Calu3 (cell line): ENCODE measurements at regions not wholly inside any gene's neighbourhood (a gene's known extent, or its start where the extent isn't known, plus 50 kb on each side); places are given as distances from the start of the nearest gene placed in this dataset.

Source experiments
- BruUV-seq: library from RNA; stranded (reverse); fragments of 400-500 nt; replicated peaks from 2 replicates; lab custom pipeline; 2021; lab: Mats Ljungman, UMichigan
- CTCF ChIA-PET: fragments of 300-600 bp; sonication (Branson Sonifier 250); formaldehyde crosslinking; loops from one replicate; lab custom pipeline; 2022; ENCODE audit warnings: antibody characterized with exemption; lab: Charles Lee
- DNase-seq: peaks from one replicate; pipeline ENCODE4 v3.0.0; 2022
- H3K27ac Mint-ChIP-seq: one replicate; pipeline ENCODE4 v1.8.0; 2022; ENCODE audit warnings: mixed read lengths; ENCODE audit not compliant: unreplicated experiment
- H3K27me3 Mint-ChIP-seq: one replicate; pipeline ENCODE4 v1.8.0; 2022; ENCODE audit warnings: mixed read lengths; ENCODE audit not compliant: unreplicated experiment
- H3K36me3 Mint-ChIP-seq: one replicate; pipeline ENCODE4 v1.8.0; 2022; ENCODE audit warnings: mild to moderate bottlenecking, moderate library complexity, mixed read lengths; ENCODE audit not compliant: insufficient read depth, unreplicated experiment
- H3K4me1 Mint-ChIP-seq: one replicate; pipeline ENCODE4 v1.8.0; 2022; ENCODE audit warnings: mild to moderate bottlenecking, low read depth, mixed read lengths; ENCODE audit not compliant: unreplicated experiment
- H3K4me3 Mint-ChIP-seq: one replicate; pipeline ENCODE4 v1.8.0; 2022; ENCODE audit warnings: mild to moderate bottlenecking, low read depth, moderate library complexity, mixed read lengths; ENCODE audit not compliant: unreplicated experiment
- H3K9me3 Mint-ChIP-seq: one replicate; pipeline ENCODE4 v1.8.0; 2022; ENCODE audit warnings: low read depth, mixed read lengths; ENCODE audit not compliant: unreplicated experiment
- intact Hi-C: fragments of 100-400 bp; cut with micrococcal nuclease; formaldehyde crosslinking; loops from one replicate; pipeline ENCODE4 v1.10.0; 2022; ENCODE audit not compliant: unreplicated experiment
- TF ChIP-seq, protein P1 (sequence below): fragments of 200-600 bp; IDR thresholded peaks from one replicate; pipeline ENCODE4 v1.8.0; 2022; ENCODE audit warnings: antibody characterized with exemption; ENCODE audit not compliant: unreplicated experiment

DNA sequence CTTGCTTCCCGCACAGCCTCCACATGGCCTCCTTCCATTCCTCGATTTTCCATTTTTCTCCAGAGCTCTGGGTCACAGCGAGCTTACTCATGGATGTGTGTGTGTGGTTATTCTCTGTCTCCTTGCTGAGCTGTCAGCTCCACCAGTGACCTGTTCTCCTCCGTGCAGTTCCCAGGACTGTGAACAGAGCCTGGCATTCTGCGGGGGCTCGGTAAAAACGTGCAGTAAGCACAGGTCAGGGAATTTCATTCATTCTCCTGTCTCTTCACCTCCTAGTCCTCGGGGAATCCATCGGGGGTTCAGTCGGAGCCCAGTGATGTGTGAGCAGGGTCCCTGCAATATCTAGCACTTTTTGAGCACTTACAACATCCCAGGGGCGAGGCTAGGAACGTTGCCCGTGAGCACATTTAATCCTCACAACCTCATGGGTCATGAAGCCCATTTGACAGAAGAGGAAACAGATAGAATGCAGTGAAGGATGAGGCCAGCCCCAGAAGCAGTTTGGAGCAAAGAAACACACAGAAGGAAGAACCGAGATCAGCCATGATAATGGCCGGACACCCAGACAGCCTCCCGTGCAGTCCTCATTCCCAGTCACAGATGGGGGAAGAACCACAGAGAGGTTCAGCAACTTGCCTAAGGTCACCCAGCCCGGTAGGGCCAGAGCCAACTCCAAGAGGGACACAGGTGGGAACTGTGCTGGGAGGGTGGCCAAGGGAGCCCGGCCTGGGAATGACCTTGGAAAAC is 183.2 kb upstream of the GSE1 start:
- Mint-ChIP-seq H3K4me3 (no peak overlapping the region), H3K27me3 (peaks cover 78% of the 10 kb centered on the region), H3K36me3 (no peaks in the 10 kb centered on the region), H3K4me1 (peaks cover 8% of the 10 kb centered on the region), H3K27ac (no peak overlapping the region), H3K9me3 (no peaks in the 10 kb centered on the region)
- intact Hi-C loops: no loop called here
- CTCF ChIA-PET: no interaction called here
- DNase-seq: no peak
- BruUV-seq: no TSS peak
- TF ChIP-seq, protein P1, sequence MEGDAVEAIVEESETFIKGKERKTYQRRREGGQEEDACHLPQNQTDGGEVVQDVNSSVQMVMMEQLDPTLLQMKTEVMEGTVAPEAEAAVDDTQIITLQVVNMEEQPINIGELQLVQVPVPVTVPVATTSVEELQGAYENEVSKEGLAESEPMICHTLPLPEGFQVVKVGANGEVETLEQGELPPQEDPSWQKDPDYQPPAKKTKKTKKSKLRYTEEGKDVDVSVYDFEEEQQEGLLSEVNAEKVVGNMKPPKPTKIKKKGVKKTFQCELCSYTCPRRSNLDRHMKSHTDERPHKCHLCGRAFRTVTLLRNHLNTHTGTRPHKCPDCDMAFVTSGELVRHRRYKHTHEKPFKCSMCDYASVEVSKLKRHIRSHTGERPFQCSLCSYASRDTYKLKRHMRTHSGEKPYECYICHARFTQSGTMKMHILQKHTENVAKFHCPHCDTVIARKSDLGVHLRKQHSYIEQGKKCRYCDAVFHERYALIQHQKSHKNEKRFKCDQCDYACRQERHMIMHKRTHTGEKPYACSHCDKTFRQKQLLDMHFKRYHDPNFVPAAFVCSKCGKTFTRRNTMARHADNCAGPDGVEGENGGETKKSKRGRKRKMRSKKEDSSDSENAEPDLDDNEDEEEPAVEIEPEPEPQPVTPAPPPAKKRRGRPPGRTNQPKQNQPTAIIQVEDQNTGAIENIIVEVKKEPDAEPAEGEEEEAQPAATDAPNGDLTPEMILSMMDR: no peak

DNA sequence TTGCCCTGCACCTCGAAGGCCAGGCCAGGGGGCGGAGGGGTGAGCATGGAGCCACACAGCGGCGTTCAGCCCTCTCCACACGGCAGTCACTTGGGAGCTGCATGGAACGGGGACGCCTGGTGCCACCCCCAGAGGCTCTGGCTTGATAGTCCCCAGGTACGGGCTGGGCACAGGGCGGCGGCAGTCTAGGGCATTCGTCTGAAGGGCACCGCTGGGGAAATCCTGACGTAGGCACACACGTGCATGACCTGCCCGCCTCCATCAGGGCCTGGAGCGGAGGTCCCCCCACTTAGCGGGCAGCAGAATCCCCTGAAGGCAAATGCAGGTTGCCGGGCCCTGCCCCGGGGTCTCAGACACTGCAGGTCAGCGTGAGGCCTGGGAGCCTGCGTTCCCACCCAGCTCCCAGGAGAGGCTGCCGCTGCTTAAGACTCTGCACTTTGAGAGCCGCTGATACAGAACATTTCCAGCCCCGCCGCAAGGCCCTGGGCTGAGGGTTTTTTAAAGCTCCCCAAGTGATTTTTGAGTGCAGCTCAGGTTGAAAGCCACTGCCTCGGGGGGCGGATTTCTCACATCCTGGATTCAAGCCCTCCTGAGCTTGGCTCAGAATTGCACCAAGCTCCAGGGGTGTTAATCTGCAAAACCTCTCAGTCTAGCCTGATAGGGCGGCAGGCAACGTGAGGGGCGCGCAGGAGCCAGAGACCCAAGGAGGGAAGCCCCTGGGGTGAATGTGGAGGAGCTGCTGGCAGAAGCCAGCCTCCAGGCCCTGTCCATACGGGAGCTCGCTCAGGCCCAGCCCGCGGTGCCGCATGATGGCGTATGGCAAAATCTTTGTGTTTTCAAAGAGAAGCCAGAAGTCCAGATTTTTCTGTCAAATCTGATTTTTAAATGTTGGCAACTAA is 182.3 kb upstream of the GSE1 start:
- CTCF ChIA-PET: interaction anchor here (1.1 kb wide), 1 partner anchor 15 kb away, joined by 3 read pairs; no protein-coding TSS in a partner anchor
- no TSS peak for BruUV-seq
- no peaks in the 10 kb centered on the region for H3K9me3 Mint-ChIP-seq

GRCh38 chr16:85431431-85432124 is 181.5 kb upstream of the GSE1 start:
- peaks cover 8% of the 10 kb centered on the region for H3K4me1 Mint-ChIP-seq
- no peaks in the 10 kb centered on the region for H3K9me3 Mint-ChIP-seq
- H3K36me3 Mint-ChIP-seq: no peaks in the 10 kb centered on the region
- no TSS peak for BruUV-seq
- CTCF ChIA-PET: interaction anchor here (1.0 to 1.1 kb wide), 2 partner anchors 10 to 15 kb away, joined by 3 read pairs; no protein-coding TSS in a partner anchor
- no peak for DNase-seq
- H3K27me3 Mint-ChIP-seq: peaks cover 74% of the 10 kb centered on the region
- no peak overlapping the region for H3K27ac Mint-ChIP-seq
- H3K4me3 Mint-ChIP-seq: no peak overlapping the region
- TF ChIP-seq, protein P1: no peak
- intact Hi-C loops: no loop called here

More for the DNA sequence above, 182.3 kb upstream of the GSE1 start:
- Mint-ChIP-seq H3K4me3 (no peak overlapping the region), H3K4me1 (peaks cover 8% of the 10 kb centered on the region), H3K27me3 (peaks cover 77% of the 10 kb centered on the region), H3K36me3 (no peaks in the 10 kb centered on the region), H3K27ac (no peak overlapping the region)
- no peak for DNase-seq
- intact Hi-C loops: no loop called here
- TF ChIP-seq, protein P1: no peak

- Mint-ChIP-seq H3K27ac (no peak overlapping the region), H3K4me1 (peaks cover 15% of the 10 kb centered on the region), H3K27me3 (peaks cover 70% of the 10 kb centered on the region), H3K36me3 (no peaks in the 10 kb centered on the region), H3K9me3 (no peaks in the 10 kb centered on the region), H3K4me3 (no peak overlapping the region)
- no peak for DNase-seq
- intact Hi-C loops: no loop called here
- TF ChIP-seq, protein P1: no peak
- no TSS peak for BruUV-seq
- CTCF ChIA-PET: interaction anchor here (1.2 kb wide), 1 partner anchor 10 kb away, joined by 4 read pairs; no protein-coding TSS in a partner anchor
These were observed 180.5 kb upstream of the GSE1 start for GRCh38 chr16:85432606-85433005.
